Breast epithelium (tissue), 4 donors: ENCODE measurements at regions not wholly inside any gene's neighbourhood (a gene's known extent, or its start where the extent isn't known, plus 50 kb on each side); places are given as distances from the start of the nearest gene placed in this dataset.

Source experiments
- DNase-seq, 2 donors: peaks; one replicate each; pipeline ENCODE4 v3.0.0-alpha.2; 2019; ENCODE audit warnings: low spot score in 2 of 2
- H3K27ac ChIP-seq, 2 donors: fragments of 200-600 bp; sonication (generic) in 1 of 2; one replicate each; pipeline ENCODE4 v1.5.1; 2016 to 2019; ENCODE audit warnings: mild to moderate bottlenecking in 1 of 2
- H3K27me3 ChIP-seq, 2 donors: fragments of 200-600 bp; sonication (generic) in 1 of 2; one replicate each; pipeline versions ENCODE4 v1.5.1 to v1.6.0; 2017 to 2019; ENCODE audit warnings: control low read depth in 1 of 2, mild to moderate bottlenecking in 1 of 2
- H3K36me3 ChIP-seq: fragments of 200-600 bp; one replicate; pipeline ENCODE4 v1.5.1; 2019
- H3K4me1 ChIP-seq, 2 donors: fragments of 200-600 bp; sonication (generic); one replicate each; pipeline ENCODE4 v1.5.1; 2016 to 2019; ENCODE audit warnings: control low read depth in 1 of 2
- H3K4me3 ChIP-seq, 3 donors: fragments of 200-600 bp; sonication (generic); 1 replicate in 2 of 3; 2 replicates in 1 of 3; pipeline ENCODE4 v1.5.1; 2016 to 2019; ENCODE audit warnings: mild to moderate bottlenecking in 3 of 3, moderate library complexity in 2 of 3
- H3K9me3 ChIP-seq, 2 donors: fragments of 200-600 bp; sonication (generic) in 1 of 2; one replicate each; pipeline ENCODE4 v1.5.1; 2016 to 2019; ENCODE audit warnings: control low read depth in 1 of 2
- CTCF ChIP-seq, 3 donors: fragments of 450-650 bp; IDR thresholded peaks; one replicate each; pipeline ENCODE4 v1.5.1; 2016 to 2017; ENCODE audit warnings: antibody characterized with exemption in 3 of 3, mild to moderate bottlenecking in 3 of 3, moderate library complexity in 3 of 3
- POLR2A ChIP-seq: fragments of 450-650 bp; IDR thresholded peaks from one replicate; pipeline ENCODE4 v1.6.1; 2016; ENCODE audit warnings: antibody characterized with exemption, mild to moderate bottlenecking, moderate library complexity
- POLR2AphosphoS5 ChIP-seq, 3 donors: sonication (generic); formaldehyde crosslinking; IDR thresholded peaks; one replicate each; pipeline ENCODE4 v1.6.1; 2017; ENCODE audit warnings: antibody characterized with exemption in 3 of 3
- intact Hi-C: fragments of 100-400 bp; cut with DNase I; formaldehyde crosslinking; loops from one replicate; pipeline ENCODE4 v1.15.1; 2023; ENCODE audit warnings: low total_unique reads

DNA sequence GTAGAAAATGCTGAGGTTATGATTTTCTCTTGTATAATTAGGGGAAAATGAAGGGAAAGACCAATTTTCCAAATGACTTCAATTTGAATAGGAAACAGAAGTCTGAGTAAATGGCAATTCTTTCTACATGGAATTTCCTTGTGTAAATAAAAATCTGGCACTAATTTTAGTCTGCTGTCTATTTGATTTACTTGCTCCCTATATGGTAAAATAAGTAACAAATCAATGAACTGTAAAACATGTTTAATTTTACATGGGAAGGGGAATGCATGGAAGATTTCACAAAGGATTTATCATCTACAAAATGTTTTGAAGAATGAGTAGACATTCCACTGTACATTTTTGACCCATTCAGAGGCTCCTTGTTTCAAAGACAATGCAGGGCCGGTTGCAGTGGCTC is 811.6 kb upstream of the GOT2 start:
- H3K4me1 ChIP-seq, result no peaks in the 10 kb centered on the region
- no peak overlapping the region for H3K27ac ChIP-seq
- H3K4me3 ChIP-seq, result no peak overlapping the region
- no peaks in the 10 kb centered on the region for H3K36me3 ChIP-seq
- H3K9me3 ChIP-seq, result no peaks in the 10 kb centered on the region
- H3K27me3 ChIP-seq, result no peaks in the 10 kb centered on the region
- intact Hi-C loops, result no loop called here
- TF ChIP-seq CTCF (IDR thresholded peaks at IDR 0.05) (no peak), POLR2AphosphoS5 (IDR thresholded peaks at IDR 0.05) (no peak), POLR2A (no peak)
- no peak for DNase-seq

- TF ChIP-seq CTCF (IDR thresholded peaks at IDR 0.05) (no peak), POLR2AphosphoS5 (IDR thresholded peaks at IDR 0.05) (no peak), POLR2A (no peak)
- H3K4me1 ChIP-seq, result no peaks in the 10 kb centered on the region
- no peak for DNase-seq
- intact Hi-C loops, result no loop called here
- H3K27ac ChIP-seq, result no peak overlapping the region
- no peaks in the 10 kb centered on the region for H3K27me3 ChIP-seq
- no peak overlapping the region for H3K4me3 ChIP-seq
- no peaks in the 10 kb centered on the region for H3K36me3 ChIP-seq
- no peaks in the 10 kb centered on the region for H3K9me3 ChIP-seq
These were observed 809.5 kb upstream of the GOT2 start for GRCh38 chr16:59543641-59544040.

DNA sequence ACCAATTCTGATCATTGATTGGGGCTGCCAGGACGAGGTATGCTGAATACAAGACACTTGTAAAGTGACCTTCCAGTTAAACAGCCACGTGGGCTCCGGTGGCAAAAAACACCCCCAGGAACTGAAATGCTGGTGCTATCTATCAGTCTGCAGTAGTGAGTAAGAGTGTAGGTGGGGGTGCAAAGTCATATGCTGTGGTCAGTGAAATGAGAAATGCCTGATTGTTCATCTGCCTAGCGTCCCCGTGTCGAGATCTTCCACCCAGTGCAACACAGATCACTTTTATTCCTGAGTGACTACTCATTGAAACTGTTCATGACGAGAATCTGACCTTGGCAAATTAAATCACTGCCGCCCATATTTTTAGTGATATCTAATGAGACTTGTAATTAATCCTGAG is 806.5 kb upstream of the GOT2 start:
- Histone ChIP-seq H3K4me3 (no peak overlapping the region), H3K9me3 (peaks cover 0 to 3% of the 10 kb centered on the region in 2 donors), H3K36me3 (no peaks in the 10 kb centered on the region), H3K27ac (no peak overlapping the region), H3K4me1 (no peaks in the 10 kb centered on the region), H3K27me3 (no peaks in the 10 kb centered on the region)
- TF ChIP-seq POLR2A (no peak), POLR2AphosphoS5 (IDR thresholded peaks at IDR 0.05) (no peak), CTCF (IDR thresholded peaks at IDR 0.05) (no peak)
- no peak for DNase-seq
- intact Hi-C loops, result no loop called here

- TF ChIP-seq POLR2AphosphoS5 (IDR thresholded peaks at IDR 0.05) (no peak), POLR2A (no peak), CTCF (IDR thresholded peaks at IDR 0.05) (no peak)
These were observed 801.2 kb upstream of the GOT2 start for GRCh38 chr16:59535298-59535697.

DNA sequence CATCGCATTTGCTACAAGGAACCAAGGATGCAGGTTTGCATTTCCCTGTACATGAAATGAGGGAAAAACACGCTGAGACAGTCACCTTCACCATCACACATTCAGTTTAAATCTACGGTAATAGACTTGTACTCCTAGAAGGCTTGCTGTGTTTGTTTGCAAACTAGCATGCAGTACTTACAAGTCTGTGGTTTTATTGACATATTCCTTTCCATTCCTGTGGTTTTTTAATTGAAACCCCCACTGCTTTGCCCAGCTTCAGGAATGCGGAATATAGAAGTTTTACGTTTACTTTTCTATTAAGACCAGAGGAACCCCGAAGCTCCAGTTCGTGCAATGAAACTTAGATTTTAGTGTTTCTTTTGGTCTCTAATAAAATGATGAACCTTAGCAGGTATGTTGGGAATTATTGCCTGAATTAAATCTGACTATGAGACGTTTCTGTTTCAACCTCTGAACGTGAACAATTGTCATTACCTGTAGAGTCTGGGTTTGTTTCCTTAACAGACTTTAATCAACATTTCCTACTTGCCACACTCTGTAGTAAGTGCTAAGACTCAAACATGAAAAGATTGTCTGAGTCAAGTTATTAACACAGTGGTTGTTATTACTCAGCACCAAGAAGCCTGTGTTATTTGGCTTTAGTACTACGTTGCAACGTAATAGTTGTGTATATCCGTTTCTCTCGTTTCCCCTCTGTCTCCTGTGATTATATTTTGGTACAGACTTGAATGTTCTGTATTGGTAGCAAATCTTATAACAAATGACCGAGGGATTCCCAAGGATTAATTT is 793.3 kb upstream of the GOT2 start:
- H3K4me1 ChIP-seq, result no peaks in the 10 kb centered on the region
- no peak for DNase-seq
- no peak overlapping the region for H3K27ac ChIP-seq
- no peaks in the 10 kb centered on the region for H3K9me3 ChIP-seq
- no peaks in the 10 kb centered on the region for H3K27me3 ChIP-seq
- TF ChIP-seq CTCF (IDR thresholded peaks at IDR 0.05), result no peak
- no peak for TF ChIP-seq POLR2A
- TF ChIP-seq POLR2AphosphoS5 (IDR thresholded peaks at IDR 0.05), result no peak
- no peak overlapping the region for H3K4me3 ChIP-seq
- intact Hi-C loops, result no loop called here
- H3K36me3 ChIP-seq, result no peaks in the 10 kb centered on the region

More at GRCh38 chr16:59535298-59535697, 801.2 kb upstream of the GOT2 start:
- intact Hi-C loops, result no loop called here
- Histone ChIP-seq H3K4me3 (no peak overlapping the region), H3K4me1 (no peaks in the 10 kb centered on the region), H3K9me3 (peaks cover 0 to 3% of the 10 kb centered on the region in 2 donors), H3K27ac (no peak overlapping the region), H3K27me3 (no peaks in the 10 kb centered on the region), H3K36me3 (no peaks in the 10 kb centered on the region)
- DNase-seq, result no peak
